K562 (cell line): ENCODE measurements at regions not wholly inside any gene's neighbourhood (a gene's known extent, or its start where the extent isn't known, plus 50 kb on each side); places are given as distances from the start of the nearest gene placed in this dataset.

Experiments
- ATAC-seq: fragments of 200-7000 bp; cut with Tn5 transposase; 3 replicates; pipeline ENCODE4 v1.9.1; 2020; ENCODE audit warnings: moderate library complexity
- BruUV-seq: library from RNA; stranded (reverse); fragments of 400-500 nt; replicated peaks from 2 replicates; lab custom pipeline; 2021; lab: Mats Ljungman, UMichigan
- CTCF ChIA-PET: fragments of 300-600 bp; formaldehyde crosslinking; extraction: SDS; loops from one replicate; lab custom pipeline; 2021; ENCODE audit warnings: low intra/inter-chr PET ratio; lab: Yijun Ruan, JAX
- POLR2A ChIA-PET: fragments of 300-600, 350-650 bp; sonication (Branson Sonifier 250); formaldehyde crosslinking; extraction: SDS; loops from one replicate; lab custom pipeline; 2021; ENCODE audit warnings: antibody characterized with exemption, inconsistent platforms; lab: Yijun Ruan, JAX
- DNase-seq, 4 experiments: peaks; one replicate each; pipeline versions ENCODE4 v3.0.0 to v3.0.0-alpha.2; 2011 to 2018; ENCODE audit warnings: low spot score in 3 of 4, mixed read lengths in 3 of 4; ENCODE audit errors: extremely low read depth in 1 of 4
- FAIRE-seq: peaks from 2 replicates; lab custom pipeline; 2011; peaks lifted over from hg19 to GRCh38; lab: Jason Lieb, UNC
- H2AFZ ChIP-seq: 2 replicates; pipeline ENCODE4 v1.6.0; 2011; ENCODE audit warnings: low read depth, low read length, control low read depth, inconsistent platforms
- H3K27ac ChIP-seq: fragments of 200-600 bp; 3 replicates; pipeline ENCODE4 v1.8.0; 2011; ENCODE audit warnings: low read depth, mild to moderate bottlenecking, control low read depth, inconsistent platforms, low read length, moderate library complexity, mixed read lengths; ENCODE audit errors: extremely low read depth
- H3K27me3 ChIP-seq, 2 experiments: fragments of 300-600 bp in 1 of 2; 2 replicates in 1 of 2; 3 replicates in 1 of 2; pipeline versions ENCODE4 v1.6.0 to v1.8.0; 2011; ENCODE audit warnings: inconsistent platforms in 2 of 2, low read length in 2 of 2, mild to moderate bottlenecking in 1 of 2, mixed read lengths in 1 of 2, moderate library complexity in 1 of 2; ENCODE audit not compliant: control insufficient read depth in 2 of 2, insufficient read depth in 2 of 2
- H3K36me3 ChIP-seq: fragments of 300-600 bp; 3 replicates; pipeline ENCODE4 v1.8.0; 2011; ENCODE audit warnings: mild to moderate bottlenecking, low read length, inconsistent platforms; ENCODE audit not compliant: control insufficient read depth, insufficient read depth
- H3K4me1 ChIP-seq, 2 experiments: fragments of 200-600 bp in 1 of 2; replicated peaks in 1 of 2; 2 replicates in 1 of 2; 3 replicates in 1 of 2; pipeline versions ENCODE4 v1.5.1 to v1.8.0; 2011; ENCODE audit warnings: inconsistent platforms in 2 of 2, low read length in 2 of 2, mild to moderate bottlenecking in 1 of 2, mixed read lengths in 1 of 2, moderate library complexity in 1 of 2; ENCODE audit not compliant: control insufficient read depth in 2 of 2, insufficient read depth in 2 of 2
- H3K4me2 ChIP-seq: 2 replicates; pipeline ENCODE4 v1.6.1; 2011; ENCODE audit warnings: low read length, control low read depth, inconsistent platforms, mixed read lengths; ENCODE audit not compliant: insufficient read depth
- H3K4me3 ChIP-seq: fragments of 200-600 bp; sonication (generic), shearing (Covaris generic); 2 replicates; pipeline ENCODE4 v1.5.1; 2016; ENCODE audit warnings: control low read depth, inconsistent platforms
- H3K79me2 ChIP-seq: fragments of 200-600 bp; 3 replicates; pipeline ENCODE4 v1.8.0; 2011; ENCODE audit warnings: low read length, inconsistent platforms; ENCODE audit not compliant: control insufficient read depth, insufficient read depth
- H3K9ac ChIP-seq, 2 experiments: 2 replicates each; pipeline versions ENCODE4 v1.6.0 to v1.6.1; 2011; ENCODE audit warnings: low read depth in 2 of 2, low read length in 2 of 2, control low read depth in 1 of 2, inconsistent platforms in 1 of 2, mild to moderate bottlenecking in 1 of 2, mixed read lengths in 1 of 2; ENCODE audit not compliant: insufficient read depth in 1 of 2
- H3K9me1 ChIP-seq: one replicate; pipeline ENCODE4 v1.6.0; 2011; ENCODE audit warnings: inconsistent platforms, mild to moderate bottlenecking, low read length, moderate library complexity; ENCODE audit not compliant: control insufficient read depth, insufficient read depth
- H3K9me3 ChIP-seq: replicated peaks from 2 replicates; pipeline ENCODE4 v1.5.1; 2011; ENCODE audit warnings: low read depth, low read length, inconsistent platforms; ENCODE audit not compliant: control insufficient read depth, insufficient read depth
- H4K20me1 ChIP-seq: replicated peaks from 2 replicates; pipeline ENCODE4 v1.6.1; 2011; ENCODE audit warnings: low read length, inconsistent platforms, mixed read lengths; ENCODE audit not compliant: control insufficient read depth, insufficient read depth
- AFF4 ChIP-seq: sonication (generic); formaldehyde crosslinking; IDR thresholded peaks from 2 replicates; pipeline ENCODE4 v1.8.0; 2023; ENCODE audit warnings: mild to moderate bottlenecking, missing genetic modification reagents
- CHD2 ChIP-seq: IDR thresholded peaks from 2 replicates; pipeline ENCODE4 v1.6.1; 2011; ENCODE audit warnings: low read depth, low read length
- NCOR1 ChIP-seq: fragments of 450-650 bp; IDR thresholded peaks from 2 replicates; pipeline ENCODE4 v1.6.1; 2016; ENCODE audit warnings: mild to moderate bottlenecking, moderate library complexity
- NFE2L1 ChIP-seq: fragments of 450-650 bp; IDR thresholded peaks from 2 replicates; pipeline ENCODE4 v1.6.1; 2016; ENCODE audit warnings: missing genetic modification characterization, low read depth, mild to moderate bottlenecking, missing compliant biosample characterization, moderate library complexity, borderline replicate concordance
- RAD21 ChIP-seq, 2 experiments: fragments of 250-450 bp in 1 of 2; fragments of 450-650 bp in 1 of 2; sonication (Bioruptor Pico) in 1 of 2; formaldehyde crosslinking in 1 of 2; IDR thresholded peaks in 1 of 2; conservative IDR thresholded peaks in 1 of 2; 2 replicates each; pipeline versions ENCODE4 v1.4.0 to v1.8.0; 2020 to 2022; ENCODE audit warnings: mild to moderate bottlenecking in 2 of 2, moderate library complexity in 1 of 2
- ZNF274 ChIP-seq: IDR thresholded peaks from 2 replicates; pipeline ENCODE4 v1.6.1; 2011; ENCODE audit warnings: low read depth, mild to moderate bottlenecking, low read length, moderate library complexity, borderline replicate concordance
- ZNF785 ChIP-seq: fragments of 250-450 bp; sonication (Bioruptor Pico); IDR thresholded peaks from 2 replicates; pipeline ENCODE4 v1.4.0; 2020; ENCODE audit warnings: mild to moderate bottlenecking
- WGBS: fragments of 100-300 bp; shearing (Covaris generic); methylation state at CpG from one replicate; pipeline ENCODE4 v1.1.6; 2016; ENCODE audit warnings: low coverage, mixed read lengths; ENCODE audit not compliant: insufficient coverage; ENCODE audit errors: missing lambda C conversion rate; 5-methylcytosine and 5-hydroxymethylcytosine counted together
- in situ Hi-C: fragments of 300-500 bp; cut with MboI; formaldehyde crosslinking; loops from 4 replicates; pipeline ENCODE4 v1.15.0; 2018; ENCODE audit warnings: inconsistent platforms, mixed read lengths
- intact Hi-C: fragments of 100-400 bp; cut with micrococcal nuclease; formaldehyde crosslinking; loops from 2 replicates; pipeline ENCODE4 v1.14.2; 2022

DNA sequence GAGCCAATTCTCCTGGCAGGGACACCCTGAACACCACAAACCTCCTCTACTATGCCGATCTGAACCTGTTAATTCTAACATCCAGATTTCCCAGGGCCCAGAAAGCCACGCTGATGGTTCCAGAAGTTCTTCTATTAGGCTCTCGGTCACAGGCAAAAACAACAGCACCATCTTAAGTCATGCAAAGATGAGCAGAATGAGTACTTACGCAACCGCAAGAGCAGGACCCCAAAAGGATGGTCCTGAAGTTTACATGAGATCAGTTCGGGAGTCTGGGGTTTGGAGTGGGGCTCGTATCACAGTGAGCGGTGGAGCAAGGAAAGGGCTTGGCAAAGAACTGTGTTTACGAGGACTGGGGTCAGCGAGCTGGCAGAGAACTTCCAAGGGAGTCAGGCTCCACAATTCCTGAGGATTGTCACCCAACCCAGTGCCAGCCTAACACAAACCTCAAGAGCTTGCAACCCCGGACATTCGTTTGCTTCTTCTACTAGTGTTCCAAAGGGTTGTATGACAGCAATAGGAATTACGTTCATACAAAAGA lies 532.6 kb downstream of the TNS3 start (continued):
- TF ChIP-seq AFF4 (CRISPR knock-in tag) = no peak

DNA sequence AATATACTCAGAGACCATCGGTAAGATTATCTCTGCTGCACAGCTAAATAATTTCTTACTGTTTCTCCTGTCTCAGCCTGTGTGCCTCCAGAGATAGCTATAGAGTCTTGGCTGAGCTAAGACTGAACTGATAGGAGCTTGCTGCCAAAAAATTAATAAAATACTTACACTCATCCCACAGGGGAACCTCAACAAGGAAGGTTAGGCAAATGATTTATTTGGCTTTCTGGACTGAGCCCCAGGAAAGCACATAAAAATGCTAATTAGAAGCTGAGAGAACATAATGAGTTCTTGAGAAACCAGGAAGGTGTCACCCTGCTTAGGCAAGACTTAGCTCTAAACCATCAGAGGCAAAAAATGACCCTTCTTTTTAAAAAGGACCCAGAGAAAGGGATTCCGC lies 534.5 kb downstream of the TNS3 start:
- POLR2A ChIA-PET = no interaction called here

More for the DNA sequence above, 534.5 kb downstream of the TNS3 start:
- FAIRE-seq = no peak
- no peaks in the 10 kb centered on the region for H3K4me1 ChIP-seq
- H3K9me1 ChIP-seq = no peaks in the 10 kb centered on the region
- H3K36me3 ChIP-seq = no peaks in the 10 kb centered on the region
- CTCF ChIA-PET = no interaction called here
- no peak for DNase-seq
- H3K9me3 ChIP-seq = no peaks in the 10 kb centered on the region
- no peaks in the 10 kb centered on the region for H3K79me2 ChIP-seq
- 0% methylated on average over 2 of the region's 2 CpGs for WGBS
- no TSS peak for BruUV-seq
- H3K27me3 ChIP-seq = peaks cover 0 to 5% of the 10 kb centered on the region in 2 experiments; a peak in 2 of 5 replicates
- H3K4me2 ChIP-seq = no peak overlapping the region
- ATAC-seq = no peak
- H3K9ac ChIP-seq = no peak overlapping the region
- in situ Hi-C loops = no loop called here
- no peak overlapping the region for H2AFZ ChIP-seq
- no peak overlapping the region for H3K4me3 ChIP-seq
- H4K20me1 ChIP-seq = no peaks in the 10 kb centered on the region
- TF ChIP-seq CHD2 (no peak), NFE2L1 (no peak), ZNF785 (CRISPR knock-in tag) (no peak), NCOR1 (no peak), ZNF274 (no peak), RAD21 (CRISPR knock-in tag; conservative IDR thresholded peaks at IDR 0.05 in 1 of 2, IDR thresholded peaks at IDR 0.05 in 1 of 2) (no peak)
- no peak overlapping the region for H3K27ac ChIP-seq
- intact Hi-C loops = no loop called here
